NCI-H1930 (cell line): ENCODE measurements at regions not wholly inside any gene's neighbourhood (a gene's known extent, or its start where the extent isn't known, plus 50 kb on each side); places are given as distances from the start of the nearest gene placed in this dataset.

Experiments used
- DNase-seq, 2 experiments: peaks; one replicate each; lab custom pipeline; 2025; lab: John Stamatoyannopoulos, UW

GRCh38 chrX:147699061-147699460, 212.7 kb upstream of the FMR1 start:
- DNase-seq: no peak

DNA sequence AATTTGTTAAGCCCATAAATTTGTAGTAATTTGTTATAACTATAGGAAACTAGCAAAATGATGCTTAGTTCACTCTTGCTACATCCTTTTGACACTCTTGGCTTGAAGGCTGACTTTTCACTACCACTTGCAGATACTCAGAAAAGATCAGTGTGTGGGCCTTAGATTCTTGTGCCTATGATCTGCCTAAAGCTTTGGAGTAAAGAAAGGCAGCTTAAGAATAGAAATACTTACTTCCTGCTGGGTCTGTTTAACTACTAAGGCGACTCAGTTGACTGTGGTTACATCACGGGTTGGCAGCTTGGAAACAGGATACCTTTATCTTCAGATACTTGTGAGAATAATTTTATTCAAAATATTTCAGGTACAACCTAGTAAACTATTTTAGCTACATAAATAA, 201.4 kb upstream of the FMR1 start:
- no peak for DNase-seq

DNA sequence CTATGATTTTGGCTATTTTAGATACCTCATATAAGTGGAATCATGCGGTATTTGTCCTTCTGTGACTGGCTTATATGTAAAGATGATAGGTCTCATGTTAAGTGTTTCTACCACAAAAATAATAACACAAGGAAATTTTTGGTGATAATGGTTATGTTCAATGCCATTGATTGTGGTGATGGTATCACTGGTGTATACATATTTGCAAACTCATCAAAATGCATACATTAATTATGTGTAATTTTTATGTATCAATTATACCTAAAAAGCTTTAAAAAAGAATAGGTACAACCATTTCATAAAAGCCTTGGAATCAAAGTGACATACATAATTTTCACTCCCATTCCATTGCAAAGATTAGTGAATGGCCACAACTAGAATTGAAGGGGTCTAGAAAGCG, 178.3 kb upstream of the FMR1 start:
- no peak for DNase-seq

GRCh38 chrX:147735364-147735763, 176.4 kb upstream of the FMR1 start:
- no peak for DNase-seq

- DNase-seq: no peak
Measured at GRCh38 chrX:147736045-147736444, 175.7 kb upstream of the FMR1 start.

GRCh38 chrX:147737690-147738089, 174.0 kb upstream of the FMR1 start:
- no peak for DNase-seq

DNA sequence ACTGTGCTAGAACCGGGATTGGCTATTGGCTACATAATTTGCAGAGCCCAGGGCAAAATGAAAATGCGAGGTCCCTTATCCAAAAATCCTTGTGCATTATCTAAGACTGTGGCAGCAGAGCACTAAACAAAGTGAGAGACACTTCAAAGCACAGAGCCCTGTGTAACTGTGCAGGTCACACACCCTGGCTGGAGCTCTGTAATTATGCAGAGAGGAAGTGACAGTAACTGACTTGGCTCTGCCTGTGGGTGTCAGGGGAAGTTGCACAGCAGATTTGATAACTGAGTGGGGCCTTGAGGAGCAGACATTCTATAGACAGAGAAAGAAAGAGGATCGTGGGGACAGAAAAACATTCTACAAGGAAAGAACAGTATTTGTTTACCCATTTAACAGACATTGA, 173.5 kb upstream of the FMR1 start:
- DNase-seq: no peak

DNA sequence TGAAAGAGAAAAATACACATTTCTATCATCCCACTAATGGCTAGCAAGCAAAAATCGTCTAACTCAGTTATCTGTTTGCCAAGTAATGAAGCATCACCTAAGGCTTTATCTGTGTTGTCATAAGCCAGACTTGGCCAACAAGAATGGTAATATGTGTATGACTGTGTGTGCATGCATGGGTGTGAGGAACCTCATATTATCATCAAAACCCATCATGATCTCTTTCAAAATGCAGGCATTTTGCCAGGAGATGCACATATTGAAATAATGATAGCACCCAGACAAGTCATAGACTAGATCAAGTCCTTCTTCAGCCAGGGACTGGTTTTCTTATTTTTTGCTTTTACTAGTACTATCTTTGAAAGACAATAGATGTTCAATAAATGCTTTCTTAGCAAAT, 172.5 kb upstream of the FMR1 start:
- DNase-seq: no peak

DNA sequence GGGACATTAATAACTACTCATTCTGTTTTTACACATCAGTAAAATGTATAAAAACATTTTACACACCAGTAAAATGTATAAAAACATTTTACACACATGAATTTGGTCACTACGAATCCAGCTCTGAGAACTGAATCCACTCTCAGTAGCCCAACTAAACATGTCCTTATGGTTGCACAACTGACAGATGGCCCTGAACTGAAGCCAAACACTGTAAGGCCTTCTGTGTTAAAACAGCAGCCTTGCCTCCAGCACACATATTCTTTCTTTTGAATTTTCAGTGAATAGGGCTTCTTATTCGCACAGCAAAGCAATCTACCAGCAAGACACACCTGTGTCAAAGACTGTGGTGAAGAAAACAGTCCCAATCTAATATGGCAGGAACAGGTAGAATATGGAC, 169.9 kb upstream of the FMR1 start:
- DNase-seq: no peak

DNA sequence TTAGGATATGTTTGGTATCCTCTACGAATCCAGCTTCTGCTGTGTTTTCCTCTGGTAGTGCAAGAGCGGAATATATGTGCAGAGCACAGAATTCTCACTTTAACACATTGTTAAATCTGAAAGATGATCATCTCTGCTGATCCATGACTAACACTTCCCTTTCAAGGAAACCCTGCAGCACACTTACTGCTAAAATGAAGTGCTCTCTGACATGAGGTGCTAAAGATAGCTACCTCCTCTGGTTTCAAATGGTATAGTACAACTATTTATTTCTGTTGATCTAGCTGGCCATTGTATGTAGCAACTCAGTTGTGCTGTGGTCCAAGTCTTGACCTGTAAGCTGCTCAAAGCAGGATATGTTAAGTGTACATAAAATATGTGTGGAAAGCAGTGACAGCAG, 162.4 kb upstream of the FMR1 start:
- DNase-seq: no peak

DNA sequence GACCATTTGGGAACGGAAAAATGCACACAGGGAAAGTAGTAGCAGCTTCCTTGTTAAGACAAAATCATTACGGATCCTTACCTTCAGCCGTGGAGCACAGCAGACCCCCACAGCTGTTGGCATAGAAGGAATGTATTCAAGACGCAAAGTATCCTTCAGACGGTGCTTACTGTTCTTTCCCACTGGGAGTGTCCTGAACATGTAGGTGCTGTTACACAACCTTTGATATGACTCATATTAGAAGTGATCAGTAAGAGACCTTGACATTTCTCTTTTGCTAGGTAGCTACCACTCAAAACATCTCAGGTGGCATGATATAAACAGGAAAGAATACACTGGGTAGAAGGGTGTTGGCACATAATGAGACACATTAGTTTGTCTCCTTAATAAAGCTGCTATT, 154.0 kb upstream of the FMR1 start:
- no peak for DNase-seq

DNA sequence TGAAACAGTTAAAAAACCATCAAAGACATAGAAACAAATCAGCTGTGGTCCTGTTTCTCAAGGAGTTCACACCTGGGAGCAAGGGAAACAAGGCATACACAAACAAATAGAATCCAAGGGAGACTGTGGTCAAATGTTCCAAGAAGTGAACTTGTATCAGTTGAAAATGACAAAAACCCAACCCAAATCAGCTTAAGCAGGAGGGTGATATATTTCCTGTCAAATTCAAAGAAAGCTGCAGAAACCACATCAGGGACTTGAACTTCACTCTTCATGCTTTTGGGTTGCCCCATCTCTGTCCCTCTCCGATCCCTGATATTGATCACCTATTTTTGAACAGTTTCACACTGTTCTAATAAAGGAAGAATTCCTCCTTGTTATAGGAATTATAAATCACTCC, 148.6 kb upstream of the FMR1 start:
- no peak for DNase-seq

GRCh38 chrX:147764868-147765267, 146.9 kb upstream of the FMR1 start:
- no peak for DNase-seq

- no peak for DNase-seq
Measured at GRCh38 chrX:147770858-147771257, 140.9 kb upstream of the FMR1 start.

- DNase-seq: no peak
Measured at GRCh38 chrX:147776988-147777387, 134.7 kb upstream of the FMR1 start.

DNA sequence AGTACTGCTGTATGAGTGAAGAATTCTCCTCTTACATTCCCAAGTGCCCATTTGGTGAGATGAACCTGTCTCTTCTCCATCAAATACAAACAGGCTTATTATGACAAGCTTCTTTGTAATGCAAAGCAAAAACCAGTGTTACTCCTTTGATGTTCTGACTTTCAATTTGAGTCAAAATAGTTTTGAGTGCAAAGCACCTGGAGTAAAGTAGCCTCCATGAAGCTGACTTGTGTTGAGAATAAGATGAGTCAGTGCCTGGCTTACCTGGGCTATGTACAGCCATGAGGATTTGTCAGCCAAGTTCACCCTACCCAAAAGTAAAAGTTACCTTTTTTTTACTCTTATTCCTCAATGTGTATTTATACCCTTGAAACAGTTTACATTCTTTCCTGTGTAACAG, 132.5 kb upstream of the FMR1 start:
- no peak for DNase-seq

GRCh38 chrX:147781844-147782243, 129.9 kb upstream of the FMR1 start:
- DNase-seq: no peak

DNA sequence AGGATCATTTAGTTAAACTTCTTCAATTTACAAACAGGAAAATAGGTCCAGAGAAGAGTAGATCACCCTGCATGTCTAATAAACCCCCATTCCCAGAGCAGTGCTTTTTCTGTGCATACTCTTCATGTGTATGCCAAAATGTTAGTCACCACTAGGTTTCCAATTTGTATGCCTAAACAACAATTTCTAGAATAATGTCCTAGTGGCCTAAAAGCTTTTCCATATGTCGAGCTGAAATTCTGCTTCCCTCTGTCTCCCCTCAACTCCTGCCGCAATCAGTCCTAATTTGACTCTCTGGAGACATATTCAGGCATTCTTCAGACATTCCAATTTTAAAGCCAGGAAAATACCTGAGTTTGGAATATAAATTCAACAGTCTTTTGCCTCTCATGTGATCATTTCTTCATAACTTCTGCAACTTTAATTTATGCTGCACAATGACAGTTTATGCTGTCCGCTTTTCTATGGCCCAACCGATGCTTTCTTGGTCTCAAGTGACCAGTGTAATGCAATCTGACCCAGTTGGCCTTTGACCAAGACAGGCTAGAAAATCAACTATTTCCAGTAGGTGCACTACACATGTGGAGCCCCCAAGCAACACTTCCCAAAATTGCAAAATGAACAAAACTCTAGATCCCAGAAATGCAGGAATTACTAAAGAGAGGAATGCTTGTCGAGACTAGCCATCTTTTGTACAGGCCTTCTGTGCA, 122.9 kb upstream of the FMR1 start:
- DNase-seq: no peak

DNA sequence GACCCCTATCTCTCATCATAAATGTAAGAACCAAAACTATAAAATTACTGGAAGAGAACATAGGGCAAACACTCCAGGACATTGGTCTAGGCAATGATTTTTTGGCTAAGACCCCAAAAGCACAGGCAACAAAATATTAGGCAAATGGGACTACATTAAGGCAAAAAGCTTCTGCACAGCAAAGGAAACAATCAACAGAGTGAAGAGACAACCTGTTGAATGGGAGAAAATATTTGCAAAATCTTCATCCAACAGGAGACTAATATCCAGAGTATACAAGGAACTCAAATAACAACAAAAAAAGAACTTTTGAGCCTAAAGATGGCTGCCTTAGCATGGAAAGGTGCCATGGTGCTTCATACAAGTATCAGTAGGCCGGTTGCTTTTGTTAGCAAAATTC, 111.1 kb upstream of the FMR1 start:
- DNase-seq: no peak

GRCh38 chrX:147803948-147804347, 107.8 kb upstream of the FMR1 start:
- DNase-seq: peak in 1 of 2 experiments; percentile 20

DNA sequence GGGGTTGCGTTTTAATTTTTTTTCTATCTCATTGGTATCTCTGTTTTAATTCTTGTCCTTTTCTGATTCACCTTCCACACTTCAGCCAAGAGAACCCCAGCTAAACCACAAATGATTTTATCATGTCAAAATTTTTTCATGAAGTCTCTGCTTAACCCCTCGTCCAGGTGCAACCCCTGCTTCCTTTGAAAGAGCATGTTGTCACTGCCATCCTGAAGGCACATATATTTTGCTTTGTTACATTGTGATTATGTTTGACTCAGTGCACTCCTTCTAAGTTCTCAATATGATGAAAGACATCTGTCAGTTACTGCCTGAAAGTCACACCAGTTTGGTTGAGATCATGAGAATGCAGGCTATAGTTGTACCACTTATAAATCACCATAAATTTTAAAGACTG, 99.9 kb upstream of the FMR1 start:
- no peak for DNase-seq

DNA sequence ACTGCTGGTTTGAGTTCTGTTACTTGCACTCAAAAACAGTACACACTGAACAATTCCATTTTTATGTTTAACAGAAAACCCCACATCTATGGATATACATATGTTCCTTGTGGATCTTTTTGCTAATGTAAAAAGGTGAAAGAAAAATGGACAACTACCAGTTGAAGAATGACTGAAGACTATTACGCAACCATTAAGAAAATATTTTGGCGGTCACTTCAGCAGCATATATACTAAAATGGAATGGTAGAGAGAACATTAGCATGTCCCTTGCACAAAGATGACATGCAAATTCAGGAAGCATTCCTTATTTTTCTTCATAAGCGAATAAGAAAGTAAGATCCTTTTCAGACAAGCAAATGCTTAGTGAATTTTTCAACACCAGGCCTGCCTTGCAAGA, 84.6 kb upstream of the FMR1 start:
- no peak for DNase-seq

GRCh38 chrX:147828719-147829118, 83.0 kb upstream of the FMR1 start:
- DNase-seq: no peak

DNA sequence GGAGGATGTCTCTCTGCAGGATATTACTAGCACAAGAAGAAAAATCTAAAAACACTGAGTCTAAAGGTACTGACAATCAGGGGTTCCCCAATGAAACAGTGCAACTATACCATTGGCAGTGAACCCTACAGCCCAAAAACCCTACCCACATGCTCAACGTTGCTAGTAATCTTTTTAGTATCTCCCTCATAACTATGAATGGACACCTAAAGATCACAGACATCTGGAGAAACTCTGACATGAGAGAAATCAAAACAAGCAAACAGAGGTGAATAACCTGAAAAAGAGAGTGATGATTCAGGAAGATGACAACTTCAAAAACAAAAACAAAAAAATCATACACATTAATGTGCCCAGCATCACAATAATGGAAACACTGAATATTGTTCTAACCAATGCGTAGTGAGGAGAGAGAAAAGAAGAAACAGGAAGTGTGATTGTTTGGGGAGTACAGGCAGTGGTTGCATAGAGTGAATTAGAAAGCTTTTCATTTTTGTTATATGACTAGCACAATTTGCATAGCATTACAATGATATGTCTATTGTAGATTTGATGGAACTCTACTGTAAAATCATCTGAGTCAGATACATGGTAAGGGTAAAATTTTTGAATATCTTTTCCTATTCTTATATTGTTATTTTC, 78.9 kb upstream of the FMR1 start:
- DNase-seq: no peak
